CD14-positive monocyte (primary cell): ENCODE measurements at regions not wholly inside any gene's neighbourhood (a gene's known extent, or its start where the extent isn't known, plus 50 kb on each side); places are given as distances from the start of the nearest gene placed in this dataset.

Source experiments
- DNase-seq, 3 donors: peaks; one replicate each; pipeline ENCODE4 v3.0.0-alpha.2; 2011 to 2022
- H2AFZ ChIP-seq: 2 replicates; pipeline ENCODE4 v1.6.0; 2012; ENCODE audit warnings: mild to moderate bottlenecking, low read depth, low read length, inconsistent platforms; ENCODE audit not compliant: insufficient read depth, poor library complexity, severe bottlenecking
- H3K27ac ChIP-seq, 2 donors: 1 replicate in 1 of 2; 2 replicates in 1 of 2; pipeline ENCODE4 v1.5.1; 2012 to 2013; ENCODE audit warnings: low read length in 2 of 2, control low read depth in 1 of 2, inconsistent platforms in 1 of 2, low read depth in 1 of 2, mild to moderate bottlenecking in 1 of 2
- H3K27me3 ChIP-seq, 2 donors: one replicate each; pipeline versions ENCODE4 v1.6.0 to v1.6.1; 2011 to 2013; ENCODE audit warnings: low read length in 2 of 2; ENCODE audit not compliant: control insufficient read depth in 2 of 2, insufficient read depth in 2 of 2
- H3K36me3 ChIP-seq, 2 donors: replicated peaks in 1 of 2; 1 replicate in 1 of 2; 2 replicates in 1 of 2; pipeline versions ENCODE4 v1.5.1 to v1.6.1; 2012 to 2013; ENCODE audit warnings: low read length in 2 of 2, control low read depth in 1 of 2, inconsistent platforms in 1 of 2, mild to moderate bottlenecking in 1 of 2; ENCODE audit not compliant: insufficient read depth in 2 of 2, control insufficient read depth in 1 of 2
- H3K4me1 ChIP-seq, 2 donors: 1 replicate in 1 of 2; 2 replicates in 1 of 2; pipeline versions ENCODE4 v1.5.1 to v1.6.1; 2012 to 2013; ENCODE audit warnings: low read length in 2 of 2, control low read depth in 1 of 2, inconsistent platforms in 1 of 2, mild to moderate bottlenecking in 1 of 2, moderate library complexity in 1 of 2; ENCODE audit not compliant: insufficient read depth in 2 of 2, control insufficient read depth in 1 of 2
- H3K4me2 ChIP-seq: replicated peaks from 2 replicates; pipeline ENCODE3; 2012; ENCODE audit warnings: low read length, moderate library complexity, mild to moderate bottlenecking; ENCODE audit not compliant: poor library complexity, severe bottlenecking; ENCODE audit errors: extremely low read depth
- H3K4me3 ChIP-seq, 3 experiments: fragments of 200-600 bp in 1 of 3; sonication (generic) in 1 of 3; replicated peaks in 1 of 3; 1 replicate in 2 of 3; 2 replicates in 1 of 3; pipeline ENCODE4 v1.5.1; 2011 to 2013; ENCODE audit warnings: low read length in 3 of 3, mild to moderate bottlenecking in 3 of 3, control low read depth in 2 of 3, low read depth in 2 of 3, inconsistent platforms in 1 of 3, moderate library complexity in 1 of 3
- H3K79me2 ChIP-seq: 2 replicates; pipeline ENCODE4 v1.6.0; 2012; ENCODE audit warnings: mild to moderate bottlenecking, control low read depth, inconsistent platforms, low read length, moderate library complexity; ENCODE audit not compliant: insufficient read depth
- H3K9ac ChIP-seq: 2 replicates; pipeline ENCODE4 v1.6.0; 2017; ENCODE audit warnings: low read length, mild to moderate bottlenecking; ENCODE audit not compliant: insufficient read depth, poor library complexity, severe bottlenecking
- H3K9me3 ChIP-seq, 2 donors: replicated peaks in 1 of 2; 1 replicate in 1 of 2; 2 replicates in 1 of 2; pipeline versions ENCODE4 v1.5.1 to v1.6.1; 2012 to 2013; ENCODE audit warnings: low read length in 2 of 2, control low read depth in 1 of 2; ENCODE audit not compliant: control insufficient read depth in 1 of 2, insufficient read depth in 1 of 2
- H4K20me1 ChIP-seq: 2 replicates; pipeline ENCODE4 v1.6.0; 2012; ENCODE audit warnings: mild to moderate bottlenecking, low read length, control low read depth, moderate library complexity; ENCODE audit not compliant: insufficient read depth
- H3K27ac Mint-ChIP-seq, 7 donors: one replicate each; pipeline ENCODE4 v1.8.0; 2020; ENCODE audit warnings: mild to moderate bottlenecking in 7 of 7, mixed read lengths in 7 of 7, moderate library complexity in 6 of 7, inconsistent platforms in 2 of 7
- H3K27me3 Mint-ChIP-seq, 3 donors: one replicate each; pipeline ENCODE4 v1.8.0; 2021 to 2022; ENCODE audit warnings: low read depth in 3 of 3, mild to moderate bottlenecking in 3 of 3, mixed read lengths in 3 of 3, moderate library complexity in 3 of 3, inconsistent platforms in 1 of 3
- H3K36me3 Mint-ChIP-seq, 2 donors: one replicate each; pipeline ENCODE4 v1.8.0; 2020; ENCODE audit warnings: mixed read lengths in 2 of 2, inconsistent platforms in 1 of 2, mild to moderate bottlenecking in 1 of 2
- H3K4me1 Mint-ChIP-seq: one replicate; pipeline ENCODE4 v1.8.0; 2020; ENCODE audit warnings: mild to moderate bottlenecking, mixed read lengths
- H3K4me3 Mint-ChIP-seq, 2 donors: one replicate each; pipeline ENCODE4 v1.8.0; 2020; ENCODE audit warnings: mild to moderate bottlenecking in 2 of 2, mixed read lengths in 2 of 2, moderate library complexity in 1 of 2
- H3K9me3 Mint-ChIP-seq, 7 donors: one replicate each; pipeline ENCODE4 v1.8.0; 2020 to 2022; ENCODE audit warnings: mixed read lengths in 7 of 7, mild to moderate bottlenecking in 6 of 7, moderate library complexity in 6 of 7, inconsistent platforms in 2 of 7
- CTCF ChIP-seq: fragments of 200-600 bp; IDR thresholded peaks from one replicate; pipeline ENCODE4 v1.8.0; 2022; ENCODE audit warnings: antibody characterized with exemption, mild to moderate bottlenecking
- WGBS: methylation state at CpG from one replicate; pipeline ENCODE4 v1.1.5; 2013; ENCODE audit warnings: missing lambda C conversion rate; ENCODE audit not compliant: insufficient coverage; 5-methylcytosine and 5-hydroxymethylcytosine counted together
- intact Hi-C, 2 donors: fragments of 100-400 bp; cut with micrococcal nuclease; formaldehyde crosslinking; loops; one replicate each; pipeline versions ENCODE4 v1.15.0 to v1.15.1; 2023

- TF ChIP-seq CTCF: no peak
- 85% methylated on average over 6 of the region's 9 CpGs for WGBS
- no peaks in the 10 kb centered on the region for H4K20me1 ChIP-seq
- intact Hi-C loops: no loop called here
- no peak overlapping the region for H3K4me2 ChIP-seq
- no peak overlapping the region for H3K27ac Mint-ChIP-seq
- H2AFZ ChIP-seq: no peak overlapping the region
- no peak overlapping the region for H3K4me3 Mint-ChIP-seq
- H3K36me3 ChIP-seq: no peaks in the 10 kb centered on the region
- no peaks in the 10 kb centered on the region for H3K79me2 ChIP-seq
- H3K27me3 ChIP-seq: no peaks in the 10 kb centered on the region
- no peaks in the 10 kb centered on the region for H3K4me1 Mint-ChIP-seq
- peaks cover 9 to 22% (median 14%) of the 10 kb centered on the region in 3 donors for H3K27me3 Mint-ChIP-seq
- no peak overlapping the region for H3K9ac ChIP-seq
- no peaks in the 10 kb centered on the region for H3K4me1 ChIP-seq
- no peaks in the 10 kb centered on the region for H3K9me3 ChIP-seq
- no peaks in the 10 kb centered on the region for H3K36me3 Mint-ChIP-seq
- H3K27ac ChIP-seq: no peak overlapping the region
- H3K9me3 Mint-ChIP-seq: peaks cover 0 to 3% (median 0%) of the 10 kb centered on the region in 7 donors
- DNase-seq: no peak
- H3K4me3 ChIP-seq: no peak overlapping the region
These were observed 176.9 kb downstream of the TFAP2C start for GRCh38 chr20:56805966-56806365.

GRCh38 chr20:56806952-56807517 lies 177.9 kb downstream of the TFAP2C start:
- WGBS: 52% methylated on average over 12 of the region's 18 CpGs
- no peaks in the 10 kb centered on the region for H3K27me3 ChIP-seq
- Mint-ChIP-seq H3K36me3 (no peaks in the 10 kb centered on the region), H3K4me3 (no peak overlapping the region), H3K4me1 (no peaks in the 10 kb centered on the region), H3K27me3 (peaks cover 9 to 22% (median 17%) of the 10 kb centered on the region in 3 donors), H3K27ac (no peak overlapping the region), H3K9me3 (peaks cover 0 to 3% (median 0%) of the 10 kb centered on the region in 7 donors)
- no peaks in the 10 kb centered on the region for H4K20me1 ChIP-seq
- no peak overlapping the region for H3K4me3 ChIP-seq
- no peaks in the 10 kb centered on the region for H3K4me1 ChIP-seq
- no peak for DNase-seq
- no peaks in the 10 kb centered on the region for H3K79me2 ChIP-seq
- no peaks in the 10 kb centered on the region for H3K9me3 ChIP-seq
- no peak for TF ChIP-seq CTCF
- H3K9ac ChIP-seq: no peak overlapping the region
- H2AFZ ChIP-seq: no peak overlapping the region
- no peak overlapping the region for H3K4me2 ChIP-seq
- intact Hi-C loops: no loop called here
- no peak overlapping the region for H3K27ac ChIP-seq
- H3K36me3 ChIP-seq: no peaks in the 10 kb centered on the region
